ENCODE measurements at regions not wholly inside any gene's neighbourhood (a gene's known extent, or its start where the extent isn't known, plus 50 kb on each side); places are given as distances from the start of the nearest gene placed in this dataset.

GRCh38 chr13:44012910-44013757 lies 133.4 kb downstream of the LACC1 start (continued):
- TF ChIP-seq SMC3 (IDR thresholded peaks at IDR 0.05; ENCODE audit: low read length) (no peak), KLF12 (CRISPR knock-in tag; IDR thresholded peaks at IDR 0.05; ENCODE audit: borderline replicate concordance) (no peak), ELF3 (CRISPR knock-in tag; IDR thresholded peaks at IDR 0.05) (no peak), TCF7L2 (IDR thresholded peaks at IDR 0.05; ENCODE audit: low read depth, low read length) (no peak), JUNB (CRISPR knock-in tag; IDR thresholded peaks at IDR 0.05; ENCODE audit: borderline replicate concordance) (no peak), ZNF83 (CRISPR knock-in tag; IDR thresholded peaks at IDR 0.05; ENCODE audit: borderline replicate concordance) (no peak), EEA1 (CRISPR knock-in tag; IDR thresholded peaks at IDR 0.05; ENCODE audit: borderline replicate concordance) (no peak), TAF1 (CRISPR knock-in tag; IDR thresholded peaks at IDR 0.05) (no peak), AKNA (CRISPR knock-in tag; IDR thresholded peaks at IDR 0.05; ENCODE audit: borderline replicate concordance) (no peak), POGZ (CRISPR knock-in tag; IDR thresholded peaks at IDR 0.05) (no peak), ZSCAN29 (CRISPR knock-in tag; conservative IDR thresholded peaks at IDR 0.05) (no peak), SNAI1 (CRISPR knock-in tag; IDR thresholded peaks at IDR 0.05; ENCODE audit: borderline replicate concordance) (no peak), PHF20 (CRISPR knock-in tag; IDR thresholded peaks at IDR 0.05) (no peak)
- TF ChIP-seq, protein P1, sequence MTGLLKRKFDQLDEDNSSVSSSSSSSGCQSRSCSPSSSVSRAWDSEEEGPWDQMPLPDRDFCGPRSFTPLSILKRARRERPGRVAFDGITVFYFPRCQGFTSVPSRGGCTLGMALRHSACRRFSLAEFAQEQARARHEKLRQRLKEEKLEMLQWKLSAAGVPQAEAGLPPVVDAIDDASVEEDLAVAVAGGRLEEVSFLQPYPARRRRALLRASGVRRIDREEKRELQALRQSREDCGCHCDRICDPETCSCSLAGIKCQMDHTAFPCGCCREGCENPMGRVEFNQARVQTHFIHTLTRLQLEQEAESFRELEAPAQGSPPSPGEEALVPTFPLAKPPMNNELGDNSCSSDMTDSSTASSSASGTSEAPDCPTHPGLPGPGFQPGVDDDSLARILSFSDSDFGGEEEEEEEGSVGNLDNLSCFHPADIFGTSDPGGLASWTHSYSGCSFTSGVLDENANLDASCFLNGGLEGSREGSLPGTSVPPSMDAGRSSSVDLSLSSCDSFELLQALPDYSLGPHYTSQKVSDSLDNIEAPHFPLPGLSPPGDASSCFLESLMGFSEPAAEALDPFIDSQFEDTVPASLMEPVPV (CRISPR knock-in tag; IDR thresholded peaks at IDR 0.05), result no peak
